ENCODE measurements at regions not wholly inside any gene's neighbourhood (a gene's known extent, or its start where the extent isn't known, plus 50 kb on each side); places are given as distances from the start of the nearest gene placed in this dataset.

GRCh38 chr6:67971812-67972211 is 663.3 kb upstream of the ADGRB3 start:
- POLR2A ChIA-PET, result interaction anchor here (0.9 to 1.2 kb wide), 2 partner anchors 9 to 21 kb away, joined by 3 to 4 read pairs; no protein-coding TSS in a partner anchor

More at GRCh38 chr6:67971812-67972211, 663.3 kb upstream of the ADGRB3 start:
- H3K9me3 ChIP-seq (replicated peaks; ENCODE audit: control insufficient read depth, insufficient read depth, low read depth, low read length), result no peaks in the 10 kb centered on the region
- ATAC-seq (peak; percentile 33; the same call in 1 of the 3 replicates), DNase-seq (ENCODE audit: extremely low read depth in 1 of 4, low spot score in 3 of 4) (no peak), FAIRE-seq (no peak)
- H3K9ac ChIP-seq (ENCODE audit: insufficient read depth in 1 of 2, low read depth in 2 of 2, low read length in 2 of 2), result no peak overlapping the region
- in situ Hi-C loops (cut with MboI) (no loop called here), intact Hi-C loops (cut with micrococcal nuclease) (no loop called here)
- H3K79me2 ChIP-seq (ENCODE audit: control insufficient read depth, insufficient read depth, low read length), result no peaks in the 10 kb centered on the region
- 87% methylated on average over 1 of the region's 1 CpG for WGBS (ENCODE audit: insufficient coverage, low coverage, missing lambda C conversion rate)
- TF ChIP-seq IFI16 (CRISPR knock-in tag; IDR thresholded peaks at IDR 0.05), result no peak
- TF ChIP-seq SREBF1 (IDR thresholded peaks at IDR 0.05; ENCODE audit: borderline replicate concordance, low read depth, low read length), result no peak
- no peak for TF ChIP-seq MYC (IDR thresholded peaks at IDR 0.05; ENCODE audit: low read depth, low read length)
- no peak for TF ChIP-seq MYC (CRISPR knock-in tag; IDR thresholded peaks at IDR 0.05; ENCODE audit: borderline replicate concordance, low read depth)
- TF ChIP-seq COPS2 (conservative IDR thresholded peaks at IDR 0.05), result no peak
- no peak for TF ChIP-seq TBP (optimal IDR thresholded peaks at IDR 0.05; ENCODE audit: low read depth, low read length)
- TF ChIP-seq NR2C1 (IDR thresholded peaks at IDR 0.05), result no peak
- no peak for TF ChIP-seq NR2C1 (tag; IDR thresholded peaks at IDR 0.05)
- no peak for TF ChIP-seq BHLHE40 (IDR thresholded peaks at IDR 0.05; ENCODE audit: low read length)
- no peak for TF ChIP-seq ZNF695 (CRISPR knock-in tag; IDR thresholded peaks at IDR 0.05)
- TF ChIP-seq NR4A1 (CRISPR knock-in tag; IDR thresholded peaks at IDR 0.05), result no peak
- no peak for TF ChIP-seq NR4A1 (tag; IDR thresholded peaks at IDR 0.05)
- TF ChIP-seq PHF21A (IDR thresholded peaks at IDR 0.05; ENCODE audit: borderline replicate concordance, low read depth), result no peak
- no peak for TF ChIP-seq RNF219 (CRISPR knock-in tag; IDR thresholded peaks at IDR 0.05)
- TF ChIP-seq ZNF282 (CRISPR knock-in tag; IDR thresholded peaks at IDR 0.05), result no peak
- H3K4me3 ChIP-seq, result no peak overlapping the region
- no peaks in the 10 kb centered on the region for H4K20me1 ChIP-seq (replicated peaks; ENCODE audit: control insufficient read depth, insufficient read depth, low read length)
- no peaks in the 10 kb centered on the region for H3K27me3 ChIP-seq (ENCODE audit: control insufficient read depth in 2 of 2, insufficient read depth in 2 of 2, low read length in 2 of 2)
- no TSS peak for BruUV-seq (replicated peaks)
- CTCF ChIA-PET (ENCODE audit: low intra/inter-chr PET ratio), result no interaction called here
- H3K4me1 ChIP-seq (replicated peaks in 1 of 2; ENCODE audit: control insufficient read depth in 2 of 2, insufficient read depth in 2 of 2, low read length in 2 of 2), result 0 out of 5 replicates have a peak, but pooled peaks cover 0 to 2% of the 10 kb centered on the region in 2 experiments
- H3K9me1 ChIP-seq (ENCODE audit: control insufficient read depth, insufficient read depth, low read length), result no peaks in the 10 kb centered on the region
- peak overlapping the region; percentile 58 for H2AFZ ChIP-seq (ENCODE audit: low read depth, low read length)
- no peak overlapping the region for H3K4me2 ChIP-seq (ENCODE audit: insufficient read depth, low read length)
- H3K27ac ChIP-seq (ENCODE audit: extremely low read depth, low read depth, low read length), result no peak overlapping the region
- no peaks in the 10 kb centered on the region for H3K36me3 ChIP-seq (ENCODE audit: control insufficient read depth, insufficient read depth, low read length)

Data from K562 (cell line).